ENCODE measurements at regions not wholly inside any gene's neighbourhood (a gene's known extent, or its start where the extent isn't known, plus 50 kb on each side); places are given as distances from the start of the nearest gene placed in this dataset.

GRCh38 chr2:177059293-177059692 lies 153.3 kb upstream of the HNRNPA3 start:
- Histone ChIP-seq H3K9me3 (ENCODE audit: severe bottlenecking) (no peaks in the 10 kb centered on the region), H3K27ac (ENCODE audit: poor library complexity, severe bottlenecking) (no peak overlapping the region), H3K27me3 (ENCODE audit: insufficient read depth, poor library complexity, severe bottlenecking) (no peaks in the 10 kb centered on the region), H3K4me3 (ENCODE audit: severe bottlenecking) (no peak overlapping the region), H3K4me1 (ENCODE audit: insufficient read depth, poor library complexity, severe bottlenecking) (no peaks in the 10 kb centered on the region), H3K36me3 (ENCODE audit: low read depth) (no peaks in the 10 kb centered on the region)
- TF ChIP-seq, protein P1, sequence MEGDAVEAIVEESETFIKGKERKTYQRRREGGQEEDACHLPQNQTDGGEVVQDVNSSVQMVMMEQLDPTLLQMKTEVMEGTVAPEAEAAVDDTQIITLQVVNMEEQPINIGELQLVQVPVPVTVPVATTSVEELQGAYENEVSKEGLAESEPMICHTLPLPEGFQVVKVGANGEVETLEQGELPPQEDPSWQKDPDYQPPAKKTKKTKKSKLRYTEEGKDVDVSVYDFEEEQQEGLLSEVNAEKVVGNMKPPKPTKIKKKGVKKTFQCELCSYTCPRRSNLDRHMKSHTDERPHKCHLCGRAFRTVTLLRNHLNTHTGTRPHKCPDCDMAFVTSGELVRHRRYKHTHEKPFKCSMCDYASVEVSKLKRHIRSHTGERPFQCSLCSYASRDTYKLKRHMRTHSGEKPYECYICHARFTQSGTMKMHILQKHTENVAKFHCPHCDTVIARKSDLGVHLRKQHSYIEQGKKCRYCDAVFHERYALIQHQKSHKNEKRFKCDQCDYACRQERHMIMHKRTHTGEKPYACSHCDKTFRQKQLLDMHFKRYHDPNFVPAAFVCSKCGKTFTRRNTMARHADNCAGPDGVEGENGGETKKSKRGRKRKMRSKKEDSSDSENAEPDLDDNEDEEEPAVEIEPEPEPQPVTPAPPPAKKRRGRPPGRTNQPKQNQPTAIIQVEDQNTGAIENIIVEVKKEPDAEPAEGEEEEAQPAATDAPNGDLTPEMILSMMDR (IDR thresholded peaks at IDR 0.05; ENCODE audit: poor library complexity, severe bottlenecking), result no peak
- ATAC-seq (ENCODE audit: low read depth) (no peak), DNase-seq (ENCODE audit: low spot score) (no peak)

- Histone ChIP-seq H3K9me3 (ENCODE audit: severe bottlenecking) (no peaks in the 10 kb centered on the region), H3K36me3 (ENCODE audit: low read depth) (no peaks in the 10 kb centered on the region), H3K27me3 (ENCODE audit: insufficient read depth, poor library complexity, severe bottlenecking) (no peaks in the 10 kb centered on the region), H3K4me1 (ENCODE audit: insufficient read depth, poor library complexity, severe bottlenecking) (no peaks in the 10 kb centered on the region), H3K27ac (ENCODE audit: poor library complexity, severe bottlenecking) (no peak overlapping the region), H3K4me3 (ENCODE audit: severe bottlenecking) (no peak overlapping the region)
- DNase-seq (ENCODE audit: low spot score) (no peak), ATAC-seq (ENCODE audit: low read depth) (no peak)
- TF ChIP-seq, protein P1 (IDR thresholded peaks at IDR 0.05; ENCODE audit: poor library complexity, severe bottlenecking), result no peak
Measured at GRCh38 chr2:177063331-177063730, 149.3 kb upstream of the HNRNPA3 start.

DNA sequence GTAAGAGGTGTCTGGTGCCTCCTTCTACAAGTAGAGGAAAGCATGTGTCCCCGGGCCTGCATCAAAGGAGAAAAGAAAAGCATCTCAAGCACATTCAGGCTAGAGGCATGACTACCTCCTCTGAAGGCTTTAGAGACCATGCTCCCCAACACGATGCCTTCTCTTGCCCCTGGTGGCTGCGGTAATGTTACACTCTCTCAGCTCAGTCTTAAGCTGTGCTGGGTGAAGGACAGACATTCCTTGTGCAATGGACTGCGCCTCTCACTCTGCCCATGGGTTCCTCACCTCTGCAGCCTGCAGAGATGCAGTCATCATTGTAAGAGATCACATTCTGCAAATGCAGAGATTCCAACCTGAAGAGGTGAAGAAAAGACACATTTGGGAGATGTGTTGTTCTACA lies 148.2 kb upstream of the HNRNPA3 start:
- no peaks in the 10 kb centered on the region for H3K9me3 ChIP-seq (ENCODE audit: severe bottlenecking)
- TF ChIP-seq, protein P1 (IDR thresholded peaks at IDR 0.05; ENCODE audit: poor library complexity, severe bottlenecking), result no peak
- no peak overlapping the region for H3K27ac ChIP-seq (ENCODE audit: poor library complexity, severe bottlenecking)
- H3K4me1 ChIP-seq (ENCODE audit: insufficient read depth, poor library complexity, severe bottlenecking), result no peaks in the 10 kb centered on the region
- ATAC-seq (ENCODE audit: low read depth), result no peak
- H3K27me3 ChIP-seq (ENCODE audit: insufficient read depth, poor library complexity, severe bottlenecking), result no peaks in the 10 kb centered on the region
- DNase-seq (ENCODE audit: low spot score), result no peak
- H3K36me3 ChIP-seq (ENCODE audit: low read depth), result no peaks in the 10 kb centered on the region
- no peak overlapping the region for H3K4me3 ChIP-seq (ENCODE audit: severe bottlenecking)

DNA sequence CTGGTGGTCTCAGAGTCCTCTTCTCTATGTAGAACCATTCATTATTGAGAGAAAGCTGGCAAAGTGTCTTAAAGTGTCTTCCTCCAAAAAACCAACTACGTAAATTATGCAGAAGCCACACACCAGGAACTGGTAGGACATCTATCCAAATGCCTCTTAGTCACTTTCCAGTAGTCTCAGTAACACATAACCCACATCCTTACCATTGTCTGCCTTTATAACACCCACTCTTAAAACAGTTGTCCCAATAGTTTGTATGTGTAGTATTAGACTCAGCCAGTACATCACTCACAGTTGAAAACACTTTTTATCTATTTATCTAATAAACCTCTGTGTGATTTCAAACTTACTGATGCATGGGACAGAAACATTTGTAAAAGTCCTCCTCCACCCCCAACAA lies 143.6 kb upstream of the HNRNPA3 start:
- Histone ChIP-seq H3K4me1 (ENCODE audit: insufficient read depth, poor library complexity, severe bottlenecking) (no peaks in the 10 kb centered on the region), H3K27me3 (ENCODE audit: insufficient read depth, poor library complexity, severe bottlenecking) (no peaks in the 10 kb centered on the region), H3K4me3 (ENCODE audit: severe bottlenecking) (no peak overlapping the region), H3K36me3 (ENCODE audit: low read depth) (no peaks in the 10 kb centered on the region), H3K9me3 (ENCODE audit: severe bottlenecking) (no peaks in the 10 kb centered on the region), H3K27ac (ENCODE audit: poor library complexity, severe bottlenecking) (no peak overlapping the region)
- TF ChIP-seq, protein P1 (IDR thresholded peaks at IDR 0.05; ENCODE audit: poor library complexity, severe bottlenecking), result no peak
- no peak for DNase-seq (ENCODE audit: low spot score)
- ATAC-seq (ENCODE audit: low read depth), result no peak

DNA sequence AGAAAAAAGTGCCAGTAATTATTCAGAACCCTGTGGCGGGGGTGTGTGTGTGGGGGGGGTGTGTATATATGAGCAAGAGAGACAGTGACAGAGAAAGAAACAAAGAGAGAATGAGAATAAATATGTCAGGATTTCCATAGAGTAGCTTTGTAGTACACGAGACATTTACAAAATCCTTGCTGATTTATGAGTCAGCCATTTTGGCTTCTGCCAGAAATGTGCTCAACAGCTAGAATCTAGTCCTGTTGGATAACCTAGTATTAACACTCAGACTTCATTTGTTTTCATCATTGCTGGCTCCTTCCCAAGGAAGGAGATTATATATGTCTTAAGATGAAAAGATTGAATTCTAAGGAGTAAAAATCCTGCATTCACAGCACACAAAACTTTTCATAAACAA lies 140.5 kb upstream of the HNRNPA3 start:
- DNase-seq (ENCODE audit: low spot score) (no peak), ATAC-seq (ENCODE audit: low read depth) (no peak)
- Histone ChIP-seq H3K36me3 (ENCODE audit: low read depth) (no peaks in the 10 kb centered on the region), H3K27ac (ENCODE audit: poor library complexity, severe bottlenecking) (no peak overlapping the region), H3K4me3 (ENCODE audit: severe bottlenecking) (no peak overlapping the region), H3K27me3 (ENCODE audit: insufficient read depth, poor library complexity, severe bottlenecking) (no peaks in the 10 kb centered on the region), H3K4me1 (ENCODE audit: insufficient read depth, poor library complexity, severe bottlenecking) (no peaks in the 10 kb centered on the region), H3K9me3 (ENCODE audit: severe bottlenecking) (no peaks in the 10 kb centered on the region)
- TF ChIP-seq, protein P1 (IDR thresholded peaks at IDR 0.05; ENCODE audit: poor library complexity, severe bottlenecking), result no peak

Measured in RWPE2 (cell line).